ENCODE measurements at regions not wholly inside any gene's neighbourhood (a gene's known extent, or its start where the extent isn't known, plus 50 kb on each side); places are given as distances from the start of the nearest gene placed in this dataset.

- no peak for DNase-seq
Observed at GRCh38 chr1:10897981-10898728, 101.7 kb upstream of the CASZ1 start.

- DNase-seq, result no peak
Observed at GRCh38 chr1:10898921-10899320, 102.5 kb upstream of the CASZ1 start.

- DNase-seq, result no peak
Observed at GRCh38 chr1:10899490-10900250, 103.2 kb upstream of the CASZ1 start.

GRCh38 chr1:10900251-10900651 is 103.8 kb upstream of the CASZ1 start:
- no peak for DNase-seq

GRCh38 chr1:10900691-10901090 is 104.2 kb upstream of the CASZ1 start:
- no peak for DNase-seq

- DNase-seq, result no peak
Observed at GRCh38 chr1:10901091-10901890, 104.8 kb upstream of the CASZ1 start.

- no peak for DNase-seq
Observed at GRCh38 chr1:10901891-10902805, 105.7 kb upstream of the CASZ1 start.

GRCh38 chr1:10903421-10903820 is 107.0 kb upstream of the CASZ1 start:
- no peak for DNase-seq

- no peak for DNase-seq
Observed at GRCh38 chr1:10903821-10904220, 107.4 kb upstream of the CASZ1 start.

- no peak for DNase-seq
Observed at GRCh38 chr1:10904396-10905358, 107.8 kb upstream of the TARDBP start.

GRCh38 chr1:10905841-10906655 is 106.4 kb upstream of the TARDBP start:
- no peak for DNase-seq

GRCh38 chr1:10906866-10907519 is 105.5 kb upstream of the TARDBP start:
- DNase-seq, result no peak

GRCh38 chr1:10908266-10908665 is 104.2 kb upstream of the TARDBP start:
- DNase-seq, result no peak

- no peak for DNase-seq
Observed at GRCh38 chr1:10909697-10910680, 102.5 kb upstream of the TARDBP start.

- no peak for DNase-seq
Observed at GRCh38 chr1:10910681-10911489, 101.6 kb upstream of the TARDBP start.

- DNase-seq, result no peak
Observed at GRCh38 chr1:10911490-10912166, 100.8 kb upstream of the TARDBP start.

GRCh38 chr1:10912441-10912840 is 100.0 kb upstream of the TARDBP start:
- DNase-seq, result no peak

Measured in NCI-H1417 treated with DMSO at 0.1 percent for 48 hours (cell line).